ES-I3 (cell line): ENCODE measurements at regions not wholly inside any gene's neighbourhood (a gene's known extent, or its start where the extent isn't known, plus 50 kb on each side); places are given as distances from the start of the nearest gene placed in this dataset.

Source experiments
- H3K36me3 ChIP-seq: 2 replicates; pipeline ENCODE4 v1.6.1; 2013; ENCODE audit warnings: mild to moderate bottlenecking, low read length, control low read depth, moderate library complexity; ENCODE audit not compliant: insufficient read depth
- H3K4me1 ChIP-seq: 2 replicates; pipeline ENCODE4 v1.6.1; 2013; ENCODE audit warnings: mild to moderate bottlenecking, control low read depth, low read length; ENCODE audit not compliant: insufficient read depth
- H3K9ac ChIP-seq: 2 replicates; pipeline ENCODE4 v1.6.1; 2013; ENCODE audit warnings: low read depth, mild to moderate bottlenecking, low read length, moderate library complexity
- H3K9me3 ChIP-seq: 2 replicates; pipeline ENCODE4 v1.6.1; 2013; ENCODE audit warnings: mild to moderate bottlenecking, low read length, moderate library complexity; ENCODE audit not compliant: control insufficient read depth, insufficient read depth

DNA sequence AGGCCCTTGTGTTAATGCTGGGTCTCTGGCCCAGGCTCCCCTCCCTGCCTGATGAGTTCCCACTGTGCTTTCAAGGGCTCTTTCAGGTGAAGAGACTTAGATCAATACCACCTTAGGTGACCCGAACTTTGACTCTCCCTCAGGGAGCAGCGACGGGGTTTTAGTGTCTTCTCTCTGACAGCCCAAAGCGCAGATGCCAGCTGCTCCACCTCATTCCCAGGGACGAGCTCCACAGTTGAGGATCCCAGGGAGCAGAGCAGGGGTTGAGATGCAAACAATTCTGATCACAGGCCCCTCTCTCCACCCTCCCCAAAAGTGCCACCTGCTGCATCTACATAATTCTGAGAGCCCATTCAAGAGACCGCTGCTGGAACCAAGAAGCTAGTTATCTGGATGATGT lies 265.1 kb downstream of the TJP1 start:
- Histone ChIP-seq H3K4me1 (peaks cover 3% of the 10 kb centered on the region; the same call in 1 of the 2 replicates), H3K36me3 (no peaks in the 10 kb centered on the region), H3K9ac (no peak overlapping the region), H3K9me3 (no peaks in the 10 kb centered on the region; the same call in 1 of the 2 replicates)

DNA sequence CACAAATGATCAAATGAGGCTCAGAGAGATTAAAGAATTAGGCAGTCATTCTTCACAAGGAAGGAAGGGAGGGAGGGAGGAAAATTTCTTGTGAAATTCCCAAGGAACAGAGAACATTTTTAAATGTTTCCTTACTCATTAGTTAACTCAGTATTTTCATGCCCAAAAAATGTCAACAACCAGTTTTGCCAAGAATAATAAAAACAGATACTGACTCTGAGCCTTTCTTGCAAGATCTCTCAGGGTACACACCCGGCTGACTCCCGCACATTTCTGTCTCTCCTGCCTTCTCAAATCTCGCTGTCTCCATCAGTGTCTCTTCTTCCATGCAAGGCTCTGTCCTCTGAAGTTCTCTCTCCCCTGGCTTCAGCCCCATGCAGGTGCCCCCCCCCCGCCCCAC lies 265.9 kb downstream of the TJP1 start:
- Histone ChIP-seq H3K9ac (no peak overlapping the region), H3K36me3 (no peaks in the 10 kb centered on the region), H3K9me3 (no peaks in the 10 kb centered on the region; the same call in 1 of the 2 replicates), H3K4me1 (peaks cover 3% of the 10 kb centered on the region; the same call in 1 of the 2 replicates)

DNA sequence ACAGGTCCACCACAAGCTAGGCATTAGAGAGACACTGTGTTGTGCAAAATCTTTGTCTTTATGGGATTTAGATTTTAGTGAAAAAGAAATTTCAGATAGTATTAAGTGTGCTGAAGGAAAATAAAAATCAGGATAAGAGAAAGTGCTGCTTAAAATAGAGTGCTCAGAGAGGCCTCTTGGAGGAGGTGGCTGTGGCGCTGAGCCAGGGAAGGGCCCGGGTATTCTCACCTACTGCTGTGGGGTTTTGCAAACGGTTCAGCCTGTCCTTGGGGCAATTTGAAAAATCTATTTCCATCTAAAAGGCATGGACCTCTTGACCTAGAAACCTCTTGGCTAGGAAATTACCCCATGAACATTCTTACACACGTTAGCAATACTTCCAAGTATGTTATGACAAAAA lies 267.7 kb downstream of the TJP1 start:
- peaks cover 3% of the 10 kb centered on the region; the same call in 1 of the 2 replicates for H3K4me1 ChIP-seq
- H3K36me3 ChIP-seq, result no peaks in the 10 kb centered on the region
- no peaks in the 10 kb centered on the region; the same call in 1 of the 2 replicates for H3K9me3 ChIP-seq
- H3K9ac ChIP-seq, result no peak overlapping the region

- Histone ChIP-seq H3K36me3 (no peaks in the 10 kb centered on the region; the same call in 1 of the 2 replicates), H3K4me1 (peaks cover 3% of the 10 kb centered on the region; the same call in 1 of the 2 replicates), H3K9ac (no peak overlapping the region), H3K9me3 (peaks cover 4% of the 10 kb centered on the region)
These were observed 271.3 kb downstream of the TJP1 start for GRCh38 chr15:29550834-29551465.

- H3K9me3 ChIP-seq, result peaks cover 4% of the 10 kb centered on the region
- H3K9ac ChIP-seq, result no peak overlapping the region
These were observed 274.3 kb downstream of the TJP1 start for GRCh38 chr15:29548006-29548405.

DNA sequence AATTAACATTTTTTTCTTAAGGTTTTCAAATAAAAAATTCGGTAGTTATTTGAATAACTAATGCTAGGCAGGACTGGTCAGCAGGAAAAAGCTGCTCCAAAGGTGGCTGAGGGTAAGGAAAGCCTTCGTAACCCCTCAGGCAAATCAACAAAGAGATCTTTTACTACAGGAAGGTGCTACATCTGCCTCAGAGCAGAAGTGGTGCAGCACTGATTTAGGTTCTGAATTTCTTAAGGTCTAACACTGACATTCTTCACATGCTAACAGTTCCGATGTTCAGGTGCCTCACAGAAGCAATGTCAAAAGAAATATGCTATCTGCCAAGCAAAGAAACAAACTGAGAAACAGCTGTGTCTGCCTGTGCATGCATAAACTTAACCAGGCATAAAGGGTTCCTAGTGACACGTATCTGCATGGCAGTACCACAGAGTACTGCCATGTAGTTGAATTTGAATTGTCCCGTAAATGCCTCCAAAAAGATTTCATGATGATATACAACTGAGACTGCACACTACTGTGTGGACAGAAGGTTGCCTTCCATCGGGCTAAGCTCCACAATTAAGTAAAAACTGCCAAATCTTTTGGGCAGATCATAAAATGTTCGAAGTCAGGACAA lies 275.0 kb upstream of the NSMCE3 start:
- Histone ChIP-seq H3K36me3 (no peaks in the 10 kb centered on the region; the same call in 1 of the 2 replicates), H3K4me1 (no peaks in the 10 kb centered on the region), H3K9me3 (peaks cover 4% of the 10 kb centered on the region), H3K9ac (no peak overlapping the region)

More at GRCh38 chr15:29548006-29548405, 274.3 kb downstream of the TJP1 start:
- no peaks in the 10 kb centered on the region for H3K4me1 ChIP-seq
- no peaks in the 10 kb centered on the region; the same call in 1 of the 2 replicates for H3K36me3 ChIP-seq

GRCh38 chr15:29542994-29543393 lies 273.4 kb upstream of the NSMCE3 start:
- Histone ChIP-seq H3K9ac (no peak overlapping the region), H3K36me3 (no peaks in the 10 kb centered on the region; the same call in 1 of the 2 replicates), H3K4me1 (no peaks in the 10 kb centered on the region), H3K9me3 (peaks cover 4% of the 10 kb centered on the region)

GRCh38 chr15:29541309-29541708 lies 271.7 kb upstream of the NSMCE3 start:
- Histone ChIP-seq H3K9ac (no peak overlapping the region), H3K9me3 (no peaks in the 10 kb centered on the region), H3K4me1 (no peaks in the 10 kb centered on the region), H3K36me3 (no peaks in the 10 kb centered on the region; the same call in 1 of the 2 replicates)

GRCh38 chr15:29540479-29540878 lies 270.9 kb upstream of the NSMCE3 start:
- H3K9ac ChIP-seq, result no peak overlapping the region
- no peaks in the 10 kb centered on the region for H3K36me3 ChIP-seq
- H3K9me3 ChIP-seq, result no peaks in the 10 kb centered on the region
- H3K4me1 ChIP-seq, result no peaks in the 10 kb centered on the region

DNA sequence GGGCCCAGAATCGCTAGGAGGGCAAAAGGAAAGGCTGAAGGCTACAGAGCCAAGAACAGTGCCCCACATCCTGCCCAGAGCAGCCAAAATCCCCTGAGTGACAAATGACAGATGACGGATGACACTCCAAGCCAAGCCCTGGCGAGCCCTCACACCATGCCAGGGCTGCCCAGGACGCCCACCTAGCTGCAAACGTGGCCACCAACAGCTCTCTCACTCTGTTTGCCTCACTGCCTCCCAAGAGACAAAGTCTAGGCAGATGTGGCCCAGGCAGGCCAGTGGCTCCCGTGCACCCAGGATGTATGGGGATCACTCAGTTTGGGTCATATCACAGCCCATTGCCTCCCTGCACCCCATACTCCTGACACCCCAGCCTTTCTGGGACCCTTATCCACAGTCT lies 270.1 kb upstream of the NSMCE3 start:
- Histone ChIP-seq H3K9me3 (no peaks in the 10 kb centered on the region), H3K36me3 (no peaks in the 10 kb centered on the region), H3K4me1 (no peaks in the 10 kb centered on the region), H3K9ac (no peak overlapping the region)

DNA sequence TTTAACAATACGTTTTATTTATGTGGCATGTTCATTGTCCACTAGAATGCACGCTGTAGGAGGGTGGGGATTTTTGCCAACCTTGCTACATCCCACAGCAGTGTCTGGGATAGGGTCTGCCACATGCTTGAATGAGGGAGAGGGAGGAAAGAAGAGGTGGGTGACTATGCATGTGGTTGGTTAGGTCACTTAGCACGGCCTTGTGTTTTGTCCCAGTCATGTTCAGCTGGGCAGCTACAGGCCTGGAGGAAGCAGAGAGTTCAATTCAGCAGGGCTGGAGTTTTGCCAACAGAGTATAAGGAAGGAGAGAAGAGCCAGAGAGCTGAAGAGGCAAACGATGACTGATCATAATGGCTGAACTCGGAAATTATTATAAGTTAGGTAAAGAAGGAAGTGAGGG lies 268.4 kb upstream of the NSMCE3 start:
- Histone ChIP-seq H3K36me3 (no peaks in the 10 kb centered on the region), H3K9ac (no peak overlapping the region), H3K9me3 (no peaks in the 10 kb centered on the region), H3K4me1 (peaks cover 13% of the 10 kb centered on the region)

GRCh38 chr15:29535952-29536351 lies 266.3 kb upstream of the NSMCE3 start:
- Histone ChIP-seq H3K36me3 (no peaks in the 10 kb centered on the region), H3K4me1 (peaks cover 19% of the 10 kb centered on the region), H3K9me3 (no peaks in the 10 kb centered on the region), H3K9ac (no peak overlapping the region)

- Histone ChIP-seq H3K4me1 (peaks cover 20% of the 10 kb centered on the region), H3K36me3 (no peaks in the 10 kb centered on the region), H3K9ac (no peak overlapping the region), H3K9me3 (no peaks in the 10 kb centered on the region)
These were observed 264.8 kb upstream of the NSMCE3 start for GRCh38 chr15:29534378-29534777.

DNA sequence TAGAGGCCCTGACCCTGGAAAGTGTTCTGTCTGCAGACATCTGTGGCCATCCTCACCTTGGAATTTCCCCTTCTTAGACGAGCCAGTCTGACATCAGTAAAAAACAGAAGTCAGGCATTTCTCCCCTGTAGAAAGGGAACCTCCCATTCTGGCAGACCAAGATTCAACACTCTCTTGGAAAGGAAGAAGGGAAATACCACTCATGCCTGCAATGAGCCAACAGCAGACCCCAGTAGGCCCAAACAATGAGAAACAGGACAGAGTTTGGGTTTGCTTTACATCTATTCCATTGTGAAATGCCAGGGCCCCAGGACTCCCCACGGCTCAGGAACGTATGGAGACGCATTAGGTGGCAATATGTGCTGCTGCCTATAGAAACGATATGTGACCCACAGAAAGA lies 264.0 kb upstream of the NSMCE3 start:
- Histone ChIP-seq H3K36me3 (no peaks in the 10 kb centered on the region), H3K4me1 (peaks cover 20% of the 10 kb centered on the region), H3K9ac (no peak overlapping the region)

GRCh38 chr15:29532296-29532695 lies 262.7 kb upstream of the NSMCE3 start:
- Histone ChIP-seq H3K9ac (no peak overlapping the region), H3K36me3 (no peaks in the 10 kb centered on the region), H3K9me3 (no peaks in the 10 kb centered on the region), H3K4me1 (peaks cover 20% of the 10 kb centered on the region)

More for the DNA sequence above, 264.0 kb upstream of the NSMCE3 start:
- H3K9me3 ChIP-seq, result no peaks in the 10 kb centered on the region
